ENCODE measurements at regions not wholly inside any gene's neighbourhood (a gene's known extent, or its start where the extent isn't known, plus 50 kb on each side); places are given as distances from the start of the nearest gene placed in this dataset.

- Histone ChIP-seq H3K9me3 (ENCODE audit: low read depth) (no peaks in the 10 kb centered on the region), H3K27ac (no peak overlapping the region), H3K27me3 (peaks cover 8% of the 10 kb centered on the region), H3K4me3 (no peak overlapping the region), H3K36me3 (no peaks in the 10 kb centered on the region), H3K4me1 (ENCODE audit: low read depth) (peaks cover 16% of the 10 kb centered on the region)
- no peak for TF ChIP-seq CTCF (IDR thresholded peaks at IDR 0.05; ENCODE audit: low read depth, low read length)
- DNase-seq (ENCODE audit: low read depth in 1 of 2, low spot score in 1 of 2) = peak in 1 of 2 donors; percentile 46
Observed at GRCh38 chr7:27032839-27033238, 63.0 kb downstream of the HOXA1 start.

GRCh38 chr7:27031289-27032172 lies 64.3 kb downstream of the HOXA1 start:
- Histone ChIP-seq H3K36me3 (no peaks in the 10 kb centered on the region), H3K4me1 (ENCODE audit: low read depth) (peaks cover 16% of the 10 kb centered on the region), H3K4me3 (no peak overlapping the region), H3K27ac (no peak overlapping the region), H3K27me3 (peaks cover 14% of the 10 kb centered on the region), H3K9me3 (ENCODE audit: low read depth) (no peaks in the 10 kb centered on the region)
- DNase-seq (ENCODE audit: low read depth in 1 of 2, low spot score in 1 of 2) = peak in 1 of 2 donors; percentile 34
- no peak for TF ChIP-seq CTCF (IDR thresholded peaks at IDR 0.05; ENCODE audit: low read depth, low read length)

- no peak for DNase-seq (ENCODE audit: low read depth in 1 of 2, low spot score in 1 of 2)
- H3K9me3 ChIP-seq (ENCODE audit: low read depth) = no peaks in the 10 kb centered on the region
- no peaks in the 10 kb centered on the region for H3K36me3 ChIP-seq
- TF ChIP-seq CTCF (IDR thresholded peaks at IDR 0.05; ENCODE audit: low read depth, low read length) = no peak
- no peak overlapping the region for H3K4me3 ChIP-seq
- no peak overlapping the region for H3K27ac ChIP-seq
- peaks cover 16% of the 10 kb centered on the region for H3K4me1 ChIP-seq (ENCODE audit: low read depth)
- H3K27me3 ChIP-seq = peaks cover 14% of the 10 kb centered on the region
Observed at GRCh38 chr7:27030393-27031050, 65.3 kb downstream of the HOXA1 start.

GRCh38 chr7:27025270-27025669 lies 70.5 kb downstream of the HOXA1 start:
- H3K4me3 ChIP-seq = no peak overlapping the region
- no peak overlapping the region for H3K27ac ChIP-seq
- no peaks in the 10 kb centered on the region for H3K9me3 ChIP-seq (ENCODE audit: low read depth)
- H3K4me1 ChIP-seq (ENCODE audit: low read depth) = no peaks in the 10 kb centered on the region
- H3K27me3 ChIP-seq = peaks cover 16% of the 10 kb centered on the region
- no peak for DNase-seq (ENCODE audit: low read depth in 1 of 2, low spot score in 1 of 2)
- no peak for TF ChIP-seq CTCF (IDR thresholded peaks at IDR 0.05; ENCODE audit: low read depth, low read length)
- no peaks in the 10 kb centered on the region for H3K36me3 ChIP-seq

- no peak overlapping the region for H3K4me3 ChIP-seq
- no peaks in the 10 kb centered on the region for H3K4me1 ChIP-seq (ENCODE audit: low read depth)
- no peaks in the 10 kb centered on the region for H3K36me3 ChIP-seq
- H3K27ac ChIP-seq = no peak overlapping the region
- H3K9me3 ChIP-seq (ENCODE audit: low read depth) = no peaks in the 10 kb centered on the region
- no peaks in the 10 kb centered on the region for H3K27me3 ChIP-seq
- no peak for TF ChIP-seq CTCF (IDR thresholded peaks at IDR 0.05; ENCODE audit: low read depth, low read length)
- DNase-seq (ENCODE audit: low read depth in 1 of 2, low spot score in 1 of 2) = no peak
Observed at GRCh38 chr7:27010068-27010467, 85.7 kb downstream of the HOXA1 start.

Measured in cardiac muscle cell (in vitro differentiated cells and primary cell).